GM19452 (cell line): ENCODE measurements at regions not wholly inside any gene's neighbourhood (a gene's known extent, or its start where the extent isn't known, plus 50 kb on each side); places are given as distances from the start of the nearest gene placed in this dataset.

Experiments
- ATAC-seq: cut with Tn5 transposase; IDR thresholded peaks from one replicate; pipeline ENCODE4 v1.9.1; 2021; ENCODE audit not compliant: unreplicated experiment

DNA sequence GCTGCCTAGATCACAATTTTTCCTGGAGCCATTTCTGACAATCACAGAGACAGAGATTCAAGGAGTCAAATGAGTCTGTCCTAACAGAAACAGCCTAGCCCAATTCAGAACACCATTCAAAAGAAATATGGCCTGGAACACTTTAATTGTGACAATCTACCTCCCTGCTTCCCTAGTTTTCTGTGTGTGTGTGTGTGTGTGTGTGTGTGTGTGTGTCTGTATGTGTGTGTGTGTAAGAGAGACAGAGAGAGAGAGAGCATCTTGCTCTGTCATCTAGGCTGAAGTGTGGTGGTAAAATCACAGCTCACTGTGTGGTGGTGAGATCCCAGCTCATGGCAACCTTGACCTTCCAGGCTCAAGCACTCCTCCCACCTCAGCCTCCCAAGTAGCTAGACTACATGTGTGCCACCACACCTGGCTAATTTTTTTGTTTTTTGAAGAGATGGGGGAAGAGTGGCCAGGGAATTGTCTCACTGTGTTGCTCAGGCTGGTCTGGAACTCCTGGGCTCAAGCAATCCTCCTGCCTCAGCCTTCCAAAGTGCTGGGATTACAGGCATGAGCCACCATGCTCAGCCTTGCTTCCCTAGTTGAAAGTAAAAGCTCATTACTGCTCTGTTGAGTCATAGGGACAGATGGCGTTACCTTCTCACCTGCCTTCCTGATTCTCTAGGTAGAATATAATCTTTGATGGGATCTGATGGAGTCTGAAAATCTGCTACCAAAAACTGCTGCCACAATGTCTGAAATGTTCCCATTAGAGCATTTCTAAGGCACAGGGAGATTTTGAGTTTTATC lies 89.6 kb upstream of the BEND6 start:
- no peak for ATAC-seq

DNA sequence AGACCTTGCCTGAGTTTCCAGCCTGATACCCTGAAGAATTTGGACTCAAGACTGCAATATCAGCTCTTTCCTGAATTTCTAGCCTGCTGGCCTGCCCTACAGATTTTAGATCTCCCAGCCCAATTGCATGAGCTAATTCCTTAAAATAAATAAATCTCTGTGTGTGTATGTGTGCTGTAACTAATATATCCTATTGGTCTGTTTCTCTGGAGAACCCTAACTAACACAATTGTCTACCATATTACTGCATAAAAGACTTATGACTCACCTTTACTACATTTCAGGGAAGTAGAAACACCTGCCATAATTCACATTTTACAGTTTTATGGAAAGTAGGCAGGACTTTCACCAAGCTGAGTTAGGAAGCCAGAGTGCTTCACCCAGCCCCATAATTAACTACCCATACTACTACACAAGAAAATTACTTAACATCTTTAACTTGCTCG lies 90.7 kb upstream of the BEND6 start:
- ATAC-seq = no peak

DNA sequence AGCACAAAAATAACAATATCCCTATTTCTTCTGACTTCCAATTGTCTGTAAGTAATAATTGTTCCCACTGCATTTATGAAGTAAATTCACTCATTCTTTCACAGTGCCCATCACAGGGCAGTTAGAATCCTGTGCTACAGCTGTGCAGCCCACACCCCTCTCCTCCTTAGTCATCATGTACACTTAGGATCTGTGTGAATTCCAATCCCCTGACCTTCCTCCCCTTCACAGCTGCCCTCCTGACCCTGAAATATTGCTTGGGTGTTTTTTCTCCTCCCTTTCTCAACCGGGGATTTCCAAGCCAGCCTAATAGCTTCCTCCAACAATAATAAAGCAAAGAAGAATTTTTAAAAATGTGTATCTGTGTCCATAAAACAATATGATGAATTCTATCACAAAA lies 91.5 kb upstream of the BEND6 start:
- ATAC-seq = no peak

DNA sequence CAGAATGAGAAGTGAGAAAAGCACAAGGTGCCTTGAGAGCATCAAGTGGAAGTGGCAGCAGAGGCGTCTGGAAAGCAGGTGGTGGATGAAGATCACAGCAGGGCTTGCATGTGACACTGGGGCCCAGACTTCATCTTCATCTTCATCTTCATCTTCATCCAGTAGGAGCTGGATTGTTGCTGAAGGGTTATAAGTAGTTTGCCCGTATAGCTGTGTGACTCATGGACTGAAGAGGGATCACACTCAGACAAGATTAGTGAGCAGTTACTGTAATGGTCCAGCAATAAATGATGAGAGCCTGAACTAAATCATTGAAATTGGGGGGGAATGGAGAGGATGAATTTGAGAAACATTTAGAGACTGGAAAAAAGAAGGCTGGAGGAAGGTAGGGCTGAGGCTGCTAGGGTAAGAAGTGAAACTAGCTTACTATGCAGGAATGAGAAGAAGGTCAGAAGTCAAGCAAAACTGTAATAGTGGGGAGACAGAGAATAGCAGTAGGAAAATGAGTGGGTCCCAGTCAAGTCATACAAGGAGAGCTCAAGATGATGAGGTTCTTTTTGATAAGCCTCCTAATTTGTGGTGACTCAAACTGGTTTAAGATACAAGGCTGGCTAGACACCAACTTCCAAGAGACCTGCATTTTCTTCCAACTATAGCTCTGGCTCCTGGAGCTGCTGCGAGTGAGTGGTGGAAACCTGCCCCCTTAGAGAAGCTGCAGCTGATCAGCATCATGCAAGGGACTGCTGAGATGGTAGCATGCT lies 92.3 kb upstream of the BEND6 start:
- ATAC-seq = peak; percentile 49

DNA sequence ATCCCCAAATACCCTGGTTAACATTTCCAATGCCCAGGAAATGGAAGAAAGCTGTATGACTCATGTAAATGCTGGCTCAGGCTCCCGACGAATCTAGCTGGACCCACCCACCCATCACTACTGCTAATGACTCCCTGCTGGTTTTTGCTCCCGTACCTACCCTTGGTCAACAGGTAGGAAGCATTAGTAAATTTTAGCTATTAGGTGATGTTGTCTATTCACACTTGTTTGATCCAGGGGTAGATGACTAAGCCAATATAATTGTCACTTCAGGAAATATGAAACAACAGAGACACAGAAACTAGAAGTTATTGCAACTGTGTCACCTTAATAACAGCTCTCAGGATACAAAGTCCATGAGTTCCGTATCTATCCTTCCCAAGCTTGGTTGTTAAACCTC lies 94.4 kb upstream of the BEND6 start:
- ATAC-seq = no peak

DNA sequence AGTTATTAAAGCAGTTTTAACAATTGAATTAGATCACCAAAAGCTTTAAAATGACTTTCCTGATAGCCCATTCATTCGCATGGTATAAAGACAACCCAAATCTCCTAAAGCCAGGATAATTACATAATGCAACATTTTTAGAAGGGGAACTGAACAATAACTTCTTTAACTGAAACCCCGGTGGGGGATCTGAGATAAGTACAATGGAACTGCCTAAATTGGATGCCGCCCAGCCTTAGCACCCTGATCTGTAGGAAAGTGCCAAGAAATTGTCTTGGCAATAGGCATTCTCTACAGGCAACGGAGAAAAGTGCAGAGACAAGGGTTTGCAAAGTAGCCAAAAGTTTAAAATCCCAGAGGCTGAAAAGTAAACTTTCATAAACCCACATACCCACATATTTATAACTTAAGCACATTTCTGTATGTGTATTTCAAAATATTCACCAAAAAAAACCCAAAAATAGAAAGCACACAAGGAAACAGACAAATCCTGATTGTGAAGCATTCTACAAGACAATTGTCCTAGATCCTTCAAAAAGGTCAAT lies 98.8 kb upstream of the BEND6 start:
- no peak for ATAC-seq

DNA sequence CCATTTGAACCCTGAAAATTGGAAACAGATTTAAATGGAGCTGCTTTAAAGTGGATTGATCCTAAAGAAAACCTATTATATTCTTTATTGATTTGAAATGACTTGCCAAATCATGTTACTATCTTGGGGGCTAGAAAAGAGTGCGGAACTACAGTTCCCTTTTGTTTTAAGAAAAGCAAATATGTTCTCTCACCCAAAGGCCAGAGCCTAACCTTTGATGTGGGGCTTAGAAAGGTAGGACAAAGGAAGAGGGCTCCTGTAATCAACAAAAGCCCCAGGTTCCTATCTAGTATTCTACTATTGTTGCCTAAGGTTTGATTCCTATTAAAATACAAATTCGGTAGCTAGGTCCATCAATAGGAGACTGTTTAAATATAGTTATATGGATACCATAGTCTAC lies 100.8 kb upstream of the BEND6 start:
- no peak for ATAC-seq

DNA sequence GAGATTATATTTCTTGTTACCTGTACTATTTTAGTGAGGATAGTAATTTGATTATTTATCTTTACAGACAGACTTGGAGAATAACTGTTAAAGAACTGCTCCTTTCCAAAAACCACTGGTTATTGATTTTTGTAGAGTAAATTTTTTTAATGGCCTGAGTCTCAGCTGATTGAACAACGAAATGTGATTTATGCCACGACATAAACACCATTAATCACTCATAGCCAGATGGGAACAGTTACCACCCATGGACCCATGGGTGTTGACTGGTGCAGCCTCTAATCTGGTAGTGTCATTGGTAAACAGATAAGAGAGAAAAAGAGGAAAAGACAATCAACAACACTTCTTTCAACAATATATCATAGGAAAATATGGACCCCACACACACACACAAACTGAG lies 101.4 kb upstream of the BEND6 start:
- ATAC-seq = no peak

DNA sequence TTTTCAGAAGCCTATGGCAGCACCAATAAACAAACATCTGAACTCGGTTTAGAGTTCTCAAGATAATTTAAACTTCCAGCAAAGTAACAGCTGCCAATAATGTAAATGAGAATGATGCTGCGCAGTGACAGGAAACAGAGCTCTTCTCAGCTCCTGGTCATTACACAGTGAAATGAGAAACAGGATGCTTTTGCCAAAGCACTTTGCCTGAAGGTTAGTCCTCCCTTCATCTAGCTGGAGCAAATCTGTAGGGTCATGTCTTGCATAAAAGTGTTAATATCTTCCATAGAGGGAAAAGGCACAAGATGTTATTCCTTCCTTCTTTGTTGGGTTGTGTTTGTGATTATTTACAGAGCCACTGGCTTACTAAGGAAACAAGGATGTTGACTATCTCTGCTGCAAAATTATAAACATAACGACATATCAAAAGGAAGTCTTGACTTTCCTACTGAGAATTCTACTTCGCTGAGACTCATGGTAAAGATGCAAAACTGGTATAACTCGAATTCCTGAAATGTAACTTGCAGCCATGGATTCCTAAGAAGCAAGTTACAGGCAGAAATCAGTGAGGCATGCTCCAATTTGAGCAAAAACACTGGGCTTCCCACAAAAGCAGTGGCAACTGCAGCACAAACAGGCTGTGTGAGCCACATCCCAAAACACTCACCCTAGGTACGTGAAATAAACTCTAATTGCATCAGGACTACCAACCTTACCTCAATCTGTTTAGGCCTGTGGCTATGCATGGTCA lies 102.5 kb upstream of the BEND6 start:
- peak; percentile 20 for ATAC-seq

DNA sequence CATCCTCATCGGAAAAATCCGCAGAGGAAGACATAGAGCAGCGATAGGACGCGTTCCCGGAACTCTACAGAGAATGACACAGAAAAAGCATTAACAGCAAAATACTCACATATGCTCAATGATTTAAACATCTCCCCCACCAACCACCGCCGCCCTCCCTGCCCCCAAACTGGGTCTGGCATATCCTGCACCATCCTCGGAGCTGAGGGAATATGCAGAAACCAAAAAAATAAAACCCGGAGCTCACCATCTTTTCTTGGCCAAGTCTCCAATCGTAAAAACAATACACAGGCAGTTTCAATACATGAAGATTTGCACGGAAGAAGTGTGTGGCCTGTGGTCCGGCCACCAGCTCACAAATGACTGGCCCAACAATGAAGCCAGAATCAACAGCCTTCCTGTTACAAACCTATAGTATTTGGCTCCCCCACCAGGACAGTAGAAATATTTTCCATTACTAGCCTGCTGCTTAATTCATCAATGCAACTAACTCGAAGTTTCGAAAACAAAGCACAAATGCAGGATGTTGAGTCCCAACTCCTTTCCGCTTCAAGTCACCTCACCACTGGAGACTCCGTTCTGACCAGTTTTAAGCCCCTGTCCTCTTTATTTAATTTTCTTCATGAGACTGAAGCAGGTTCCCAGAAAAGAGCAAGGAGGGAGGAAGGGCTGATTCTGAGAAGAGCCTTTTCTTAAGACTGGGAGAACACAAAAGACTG lies 103.2 kb upstream of the BEND6 start:
- peak; percentile 95 for ATAC-seq

DNA sequence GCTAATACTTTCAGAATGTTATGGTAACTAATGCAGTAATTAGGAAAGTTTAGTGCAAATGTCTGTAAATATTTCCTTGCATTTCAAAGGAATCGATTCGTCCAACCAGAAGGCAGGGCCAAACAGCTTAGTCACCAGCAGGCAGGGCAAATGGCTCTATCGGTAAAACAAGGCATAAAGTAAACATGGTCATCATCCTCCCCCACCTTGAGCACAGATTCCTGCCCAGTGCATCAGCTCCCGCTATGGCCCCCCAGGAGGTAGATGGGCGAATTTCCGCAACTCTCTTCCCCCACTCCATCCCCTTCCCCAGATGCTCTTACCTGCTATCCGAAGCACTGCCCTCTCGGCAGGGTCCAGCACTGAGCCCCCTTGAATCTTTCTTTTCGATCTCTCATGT lies 103.8 kb upstream of the BEND6 start:
- no peak for ATAC-seq

DNA sequence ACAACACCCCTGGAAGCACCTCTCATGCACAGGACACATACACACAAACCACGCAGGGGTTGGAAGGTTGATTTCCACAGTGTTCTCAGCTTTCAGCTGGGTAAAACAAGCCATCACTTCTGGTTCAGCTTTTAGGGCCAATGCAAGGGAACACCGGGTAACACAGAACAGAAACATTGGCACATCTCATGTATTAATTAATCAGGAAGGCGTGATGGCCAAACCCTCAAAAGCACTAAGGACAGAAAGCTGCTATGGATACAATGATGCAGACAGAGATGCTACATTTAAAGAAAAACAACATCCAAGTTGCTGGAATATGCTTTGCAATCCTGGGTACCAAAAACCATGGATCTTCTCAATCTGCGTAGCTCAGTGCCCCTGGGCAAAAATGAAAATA lies 104.3 kb upstream of the BEND6 start:
- ATAC-seq = no peak

DNA sequence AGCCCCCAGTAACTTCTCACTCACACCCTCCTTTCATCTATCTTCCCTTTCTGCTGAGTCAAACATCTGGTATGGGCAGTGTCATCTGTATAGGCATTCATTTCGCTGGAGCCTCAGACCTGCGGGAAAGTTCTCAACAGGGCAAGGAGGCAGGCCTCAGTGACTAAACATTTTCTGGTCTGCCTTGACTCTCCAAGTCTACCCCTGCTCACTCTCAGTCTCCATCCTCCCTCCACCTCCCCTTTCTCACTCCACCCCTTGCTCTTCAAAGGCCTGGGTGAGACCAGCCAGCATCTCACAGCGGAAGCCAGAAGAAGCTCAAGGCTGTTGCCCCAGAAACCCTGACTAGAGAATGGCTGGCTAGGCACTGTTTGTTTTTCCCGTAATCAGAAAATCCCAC lies 105.0 kb upstream of the BEND6 start:
- no peak for ATAC-seq

DNA sequence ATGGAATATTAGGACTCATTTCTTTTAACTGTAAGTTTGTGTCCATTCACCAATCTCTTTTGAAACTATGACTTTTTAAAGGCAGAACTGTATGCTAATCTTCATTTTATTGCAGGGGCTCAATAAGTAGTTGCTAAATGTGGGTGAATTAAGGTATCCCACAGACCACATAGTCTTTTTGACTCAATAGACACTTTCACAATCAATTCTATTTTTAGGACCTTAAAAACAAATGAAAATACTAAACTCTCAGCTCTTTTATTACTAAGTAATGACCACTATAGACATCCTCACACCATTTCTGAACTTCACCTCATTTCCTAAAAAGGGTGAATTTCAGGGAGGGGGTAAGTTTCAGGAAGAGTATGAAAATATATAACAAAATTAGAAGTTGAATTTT lies 106.8 kb upstream of the BEND6 start:
- ATAC-seq = no peak

DNA sequence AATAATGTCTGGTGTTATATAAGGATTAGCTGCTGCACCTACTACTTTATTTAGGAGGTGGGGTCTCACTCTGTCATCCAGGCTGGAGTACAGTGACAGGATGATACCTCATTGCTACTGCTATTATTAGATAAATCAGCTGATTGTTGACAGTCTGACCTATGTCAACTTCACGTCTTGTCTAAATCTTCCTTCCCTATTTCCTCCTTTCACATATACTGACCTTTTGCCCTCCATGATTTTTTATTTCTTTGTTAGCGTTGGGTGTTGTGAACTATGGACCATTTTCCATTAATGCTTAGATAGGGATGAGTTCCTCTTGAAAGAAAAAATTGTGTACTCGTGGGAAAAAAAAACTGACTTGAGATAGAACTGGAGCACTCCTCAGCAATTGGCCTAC lies 109.9 kb upstream of the BEND6 start:
- ATAC-seq = no peak

DNA sequence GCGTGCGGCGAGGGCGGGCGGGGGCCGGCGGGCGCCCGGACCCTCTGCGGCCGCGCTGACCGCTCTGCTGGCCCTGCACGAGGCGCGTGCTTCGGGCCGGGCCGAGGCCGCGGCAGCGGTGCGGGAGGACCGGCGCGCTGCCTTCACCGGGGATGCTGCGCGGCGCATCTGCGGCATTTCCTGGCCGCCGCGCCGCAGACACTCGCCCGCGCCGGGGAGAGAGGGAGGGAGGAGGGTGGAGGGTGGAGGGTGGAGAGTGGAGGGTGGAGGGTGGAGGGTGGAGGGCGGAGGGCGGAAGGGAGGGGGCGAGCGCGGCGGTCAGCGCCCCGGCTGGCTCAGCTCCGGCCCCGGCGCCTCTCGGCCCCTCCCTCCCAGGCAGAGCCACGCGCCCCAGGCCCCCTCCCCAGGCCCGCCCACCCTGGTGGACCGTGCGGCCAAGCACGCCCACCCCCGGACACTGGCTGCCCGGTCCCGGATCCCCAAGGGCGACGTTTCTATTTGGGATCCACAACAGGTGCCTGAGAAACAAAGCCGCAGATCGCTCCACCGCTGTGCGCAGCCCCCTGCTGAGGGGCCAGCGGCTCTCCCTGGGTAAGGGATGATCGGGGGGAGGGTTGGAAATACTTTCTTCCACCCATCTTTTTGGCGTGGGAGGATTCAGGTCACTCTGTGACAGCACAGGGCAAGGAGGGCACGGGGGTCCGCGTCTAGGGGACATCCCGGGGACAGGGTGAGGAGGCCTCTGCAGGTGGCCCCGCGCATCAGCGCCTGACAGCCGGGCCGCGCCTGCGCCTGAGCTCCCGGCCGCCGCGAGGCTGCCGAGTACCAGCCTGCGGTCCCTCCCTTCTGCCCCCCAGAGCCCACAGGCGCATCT lies 111.2 kb upstream of the BEND6 start:
- ATAC-seq = peak; percentile 83

DNA sequence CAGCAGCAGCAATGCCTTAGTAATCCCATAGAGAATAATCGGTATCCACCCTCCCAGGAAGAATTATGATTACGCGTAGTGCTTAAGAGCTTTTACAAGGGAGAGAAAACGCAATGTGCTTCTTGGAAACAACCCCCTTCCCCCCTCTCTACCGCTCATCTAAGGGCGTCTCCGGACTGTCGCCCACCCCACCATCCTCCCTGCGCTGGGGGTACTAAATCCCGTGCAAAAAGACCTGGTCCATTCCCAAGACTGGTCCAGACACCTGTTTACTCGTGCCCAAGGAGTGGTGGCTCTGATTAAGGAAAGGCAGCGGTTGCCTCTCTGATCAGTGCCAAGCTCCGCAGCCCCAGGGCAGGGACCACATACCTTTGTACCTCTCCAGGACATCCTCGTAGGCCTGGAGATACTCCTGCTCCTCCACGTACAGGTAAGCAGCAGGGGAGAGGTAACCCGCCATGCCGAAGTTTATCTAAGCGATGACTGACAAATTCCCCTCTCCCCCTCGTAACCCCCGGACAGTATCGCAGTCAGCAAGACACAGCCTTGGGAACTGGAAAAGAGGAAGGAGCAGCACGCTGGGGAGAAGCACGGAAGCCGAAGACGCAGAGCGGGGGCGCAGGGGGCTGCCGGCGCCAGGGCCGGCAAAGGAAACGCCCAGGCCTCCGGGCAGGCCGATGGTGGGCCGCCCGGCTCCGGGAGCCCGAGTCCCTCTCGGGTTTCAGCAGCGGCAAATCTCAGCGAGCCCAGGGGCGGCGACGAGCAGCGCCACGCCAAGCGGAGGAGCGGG lies 112.0 kb upstream of the BEND6 start:
- ATAC-seq = peak; percentile 14

DNA sequence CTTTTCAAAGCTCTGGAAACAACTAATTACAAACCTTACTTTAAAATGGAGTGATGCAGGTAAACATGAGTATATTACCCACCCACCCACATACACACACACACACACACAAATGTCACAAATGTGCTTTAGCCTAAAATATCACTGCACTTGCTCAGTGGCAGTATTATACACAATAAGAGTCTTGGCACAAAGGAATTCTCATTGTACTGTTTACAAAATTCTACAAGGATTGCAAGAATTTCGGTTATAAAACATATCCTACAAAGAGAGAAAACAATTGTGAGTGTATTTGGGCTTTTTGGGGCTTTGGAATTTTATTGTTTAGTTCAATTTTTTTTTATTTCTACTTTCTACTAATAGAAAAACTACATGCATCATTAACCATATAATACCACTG lies 113.2 kb upstream of the BEND6 start:
- ATAC-seq = no peak

DNA sequence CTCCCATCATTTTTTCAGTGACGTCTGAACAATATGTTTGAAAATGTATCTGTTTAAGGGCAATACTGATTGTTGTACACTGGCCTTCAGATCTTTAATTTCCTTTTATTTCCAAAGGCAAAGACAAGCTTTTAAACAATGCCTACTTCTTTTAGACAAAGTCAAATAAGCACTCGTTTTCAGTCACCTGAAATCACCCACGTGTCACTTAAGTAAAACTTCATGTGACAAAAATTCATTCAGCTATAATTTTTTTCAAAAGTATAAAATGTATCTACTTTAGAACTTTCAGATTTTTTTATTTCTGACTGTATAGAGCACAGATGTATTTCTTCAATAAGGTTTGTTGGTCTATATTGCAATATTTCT lies 113.5 kb upstream of the BEND6 start:
- ATAC-seq = no peak
